GM19438 (cell line): ENCODE measurements at regions not wholly inside any gene's neighbourhood (a gene's known extent, or its start where the extent isn't known, plus 50 kb on each side); places are given as distances from the start of the nearest gene placed in this dataset.

Source experiments
- ATAC-seq: cut with Tn5 transposase; IDR thresholded peaks from one replicate; pipeline ENCODE4 v1.9.1; 2021; ENCODE audit warnings: low read depth; ENCODE audit not compliant: unreplicated experiment

DNA sequence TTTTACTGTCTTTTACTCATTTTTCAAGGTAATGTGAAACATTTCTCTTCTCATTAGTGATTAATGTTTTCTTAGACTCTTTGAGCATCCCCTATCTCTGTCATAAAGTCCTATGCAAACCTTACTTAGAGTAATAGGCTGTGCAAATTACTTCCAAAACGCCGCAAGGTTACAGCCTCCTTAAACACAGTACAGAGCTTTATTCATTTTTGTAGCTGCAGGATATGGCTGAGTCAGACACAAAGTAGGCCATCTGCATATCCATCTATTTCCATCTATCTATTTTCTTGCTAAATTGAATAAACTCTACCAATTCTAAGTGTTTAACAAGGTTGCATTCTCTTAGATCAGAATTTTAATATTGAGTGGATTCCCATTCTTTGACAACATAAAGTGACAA, 335.6 kb upstream of the SLC16A7 start:
- no peak for ATAC-seq

DNA sequence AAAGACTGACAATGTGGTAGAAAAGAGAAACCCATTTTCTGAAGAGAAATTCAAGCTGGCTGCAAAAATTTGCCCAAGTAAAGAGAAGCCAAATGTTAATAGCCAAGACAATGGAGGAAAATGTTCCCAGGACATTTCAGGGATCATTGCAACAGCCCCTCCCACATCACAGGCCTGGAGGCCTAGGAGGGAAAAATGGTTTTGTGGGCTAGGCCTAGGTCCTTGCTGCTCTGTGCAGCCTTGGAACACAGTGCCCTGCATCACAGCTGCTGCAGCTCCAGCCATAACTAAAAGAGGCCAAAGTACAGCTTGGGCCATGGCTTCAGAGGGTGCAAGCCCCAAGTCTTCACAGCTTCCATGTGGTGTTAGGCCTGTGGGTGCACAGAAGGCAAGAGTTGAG, 332.4 kb upstream of the LRIG3 start:
- no peak for ATAC-seq

DNA sequence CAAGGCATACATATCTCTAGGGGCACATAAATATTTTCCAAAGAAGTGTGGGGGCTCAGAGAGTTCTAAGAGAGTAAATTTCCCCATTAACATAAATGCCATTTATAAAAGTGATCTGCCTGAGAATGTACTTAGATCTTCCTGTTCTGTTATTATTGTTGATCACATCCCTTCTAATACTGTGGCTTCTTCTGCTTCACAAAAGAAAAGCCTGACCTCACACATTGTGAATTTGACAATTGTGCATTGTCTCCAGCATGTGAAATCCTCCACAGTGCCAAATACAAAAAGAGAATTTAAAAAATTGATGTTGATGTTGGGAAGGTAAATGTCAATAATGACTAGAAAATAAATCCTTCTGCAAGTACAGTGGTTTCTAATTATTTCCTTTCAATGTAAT, 330.5 kb upstream of the LRIG3 start:
- no peak for ATAC-seq

DNA sequence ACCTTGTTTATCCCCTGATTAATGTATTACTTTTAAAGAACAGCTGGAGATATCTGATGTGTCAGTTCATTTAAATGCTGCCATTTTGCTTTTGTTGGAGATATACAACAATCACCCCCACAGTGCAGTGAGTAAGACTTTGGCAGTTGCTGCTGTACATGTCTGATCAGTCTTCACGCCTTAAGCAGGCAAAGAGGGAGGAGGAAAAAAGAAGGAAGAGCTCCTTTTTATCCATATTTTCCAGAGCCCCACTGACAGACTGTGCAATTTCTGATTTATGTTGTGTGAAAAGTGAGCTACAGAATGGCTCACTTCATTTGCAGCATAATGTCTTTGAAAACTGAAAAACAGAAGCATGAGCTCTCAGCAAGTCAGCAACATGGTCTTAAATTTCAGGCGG, 319.7 kb upstream of the LRIG3 start:
- no peak for ATAC-seq

DNA sequence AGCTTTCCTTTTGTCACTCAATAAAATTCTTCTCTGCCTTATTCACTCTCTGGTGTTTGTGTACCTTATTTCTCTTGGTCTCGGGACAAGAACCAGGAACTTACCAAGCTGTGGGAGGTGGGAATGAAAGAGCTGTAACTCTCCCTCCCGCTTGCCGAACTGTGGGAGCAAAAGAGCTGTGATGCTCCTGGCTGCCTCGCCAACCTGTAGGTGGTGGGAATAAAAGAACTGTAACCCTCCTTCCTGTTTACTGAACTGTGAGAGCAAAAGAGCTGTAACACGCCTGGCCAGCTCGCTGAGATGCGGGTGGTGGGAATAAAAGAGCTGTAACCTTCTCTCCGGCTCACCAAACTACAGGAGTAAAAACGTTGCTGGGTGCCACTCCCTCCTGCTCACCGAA, 314.1 kb upstream of the LRIG3 start:
- no peak for ATAC-seq

DNA sequence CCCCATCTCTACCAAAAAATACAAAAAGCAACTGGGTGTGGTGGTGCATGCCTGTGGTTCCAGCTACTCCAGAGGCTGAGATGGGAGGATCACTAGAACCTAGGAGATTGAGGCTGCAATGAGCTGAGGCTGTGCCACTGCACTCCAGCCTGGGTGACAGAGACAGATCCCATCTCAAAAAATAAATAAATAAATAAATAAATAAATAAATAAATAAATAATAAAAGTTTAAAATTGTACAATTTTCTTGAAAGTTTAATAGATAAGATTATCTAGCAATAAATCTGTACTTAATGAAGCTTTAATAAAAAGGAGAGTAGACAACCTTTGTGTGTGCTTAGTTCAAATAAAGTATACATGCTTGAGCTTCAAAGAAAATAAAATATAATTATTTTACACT, 310.0 kb upstream of the LRIG3 start:
- no peak for ATAC-seq

DNA sequence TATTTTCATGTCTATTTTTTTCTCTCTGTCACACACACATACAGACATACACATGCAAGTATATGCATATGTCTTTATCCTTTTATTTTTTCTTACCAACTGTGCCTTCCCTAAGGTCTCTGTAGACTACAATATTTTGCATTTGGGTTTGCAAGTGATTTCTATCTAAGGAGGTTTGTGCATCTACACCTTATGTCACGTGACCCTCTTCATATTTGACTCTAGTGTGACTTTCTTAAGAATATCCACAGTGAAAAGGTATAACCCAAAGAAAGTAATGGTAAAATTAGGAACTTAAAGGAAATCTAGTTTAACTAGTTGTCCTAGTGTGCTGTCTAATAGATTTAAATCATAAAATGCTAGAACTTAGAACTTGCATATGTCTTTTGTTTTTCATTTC, 298.8 kb upstream of the LRIG3 start:
- no peak for ATAC-seq

DNA sequence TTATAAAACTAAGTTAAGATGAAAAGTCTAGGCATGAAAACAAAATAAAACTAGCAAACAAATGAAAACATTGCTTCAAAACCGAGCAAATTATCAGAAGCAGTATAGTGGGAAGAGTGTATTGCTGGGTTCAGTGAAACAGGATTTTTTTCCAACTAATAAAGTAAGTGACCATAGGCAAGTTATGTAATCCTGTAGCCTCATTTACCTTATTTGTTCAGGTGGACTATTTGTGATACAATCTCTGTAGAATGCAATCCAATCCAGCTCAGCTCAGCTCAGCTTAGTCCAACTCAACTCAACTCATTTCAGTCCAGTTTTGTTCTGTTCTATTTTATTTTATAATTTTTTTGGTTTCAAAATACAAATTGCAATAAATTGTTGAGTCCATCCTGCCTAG, 276.7 kb upstream of the LRIG3 start:
- no peak for ATAC-seq

DNA sequence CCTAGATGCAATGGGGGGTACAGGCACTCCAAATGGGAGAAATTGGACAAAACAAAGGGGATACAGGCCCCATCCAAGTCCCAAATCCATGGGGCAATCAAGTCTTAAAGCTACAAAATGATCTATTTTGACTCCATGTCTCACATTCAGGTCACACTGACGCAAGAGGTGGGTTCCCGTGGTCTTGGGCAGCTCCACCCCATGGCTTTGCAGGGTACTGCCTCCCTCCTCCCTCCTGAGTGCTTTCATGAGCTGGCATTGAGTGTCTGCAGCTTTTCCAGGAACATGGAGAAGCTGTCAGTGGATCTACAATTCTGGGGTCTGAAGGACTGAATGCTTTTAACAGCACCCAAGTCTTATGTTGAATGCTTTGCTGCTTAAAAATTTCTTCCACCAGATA, 274.5 kb upstream of the LRIG3 start:
- ATAC-seq = no peak

DNA sequence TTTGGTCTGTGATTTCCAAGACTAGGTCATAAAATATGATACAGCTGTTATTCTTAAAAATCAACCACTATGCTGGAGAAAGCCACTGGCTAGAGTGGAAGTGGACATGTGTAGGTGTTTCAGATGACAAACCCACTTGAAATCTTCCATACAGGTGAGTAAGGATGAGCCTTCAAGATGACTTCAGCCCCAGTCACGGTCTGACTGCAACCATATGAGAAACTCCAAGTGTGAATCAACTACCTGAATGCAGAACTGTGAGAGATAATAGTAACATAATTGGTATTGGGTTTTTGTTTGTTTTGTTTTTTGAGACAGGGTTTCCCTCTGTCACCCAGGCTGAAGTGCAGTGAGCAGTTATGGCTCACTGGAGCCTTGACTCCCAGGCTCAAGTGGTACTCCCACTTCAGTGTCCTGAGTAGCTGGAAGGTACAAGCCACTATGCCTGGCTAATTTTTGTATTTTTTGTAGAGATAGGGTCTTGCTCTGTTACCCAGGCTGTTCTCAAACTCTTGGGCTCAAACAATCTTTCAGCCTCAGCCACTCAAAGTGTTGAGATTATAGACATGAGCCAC, 273.3 kb upstream of the LRIG3 start:
- no peak for ATAC-seq

DNA sequence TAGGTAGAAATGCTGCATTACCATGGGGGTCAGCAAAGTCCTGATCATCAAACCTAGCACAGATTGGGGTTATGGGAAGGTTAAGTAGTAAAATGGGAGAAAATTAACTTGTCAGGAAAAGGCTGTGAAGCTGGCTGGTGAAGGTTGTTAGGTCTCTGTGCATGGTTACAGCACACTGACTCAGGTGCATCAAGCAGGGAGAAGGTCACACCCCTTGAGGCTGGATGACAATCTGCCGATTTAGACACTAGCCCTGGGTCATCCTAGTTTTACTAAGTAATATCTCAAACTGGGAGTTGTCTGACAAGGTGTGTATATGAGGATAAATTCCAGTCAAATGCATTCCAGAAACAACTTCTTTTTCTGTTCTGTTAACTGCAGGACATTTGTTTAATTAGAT, 271.1 kb upstream of the LRIG3 start:
- no peak for ATAC-seq

DNA sequence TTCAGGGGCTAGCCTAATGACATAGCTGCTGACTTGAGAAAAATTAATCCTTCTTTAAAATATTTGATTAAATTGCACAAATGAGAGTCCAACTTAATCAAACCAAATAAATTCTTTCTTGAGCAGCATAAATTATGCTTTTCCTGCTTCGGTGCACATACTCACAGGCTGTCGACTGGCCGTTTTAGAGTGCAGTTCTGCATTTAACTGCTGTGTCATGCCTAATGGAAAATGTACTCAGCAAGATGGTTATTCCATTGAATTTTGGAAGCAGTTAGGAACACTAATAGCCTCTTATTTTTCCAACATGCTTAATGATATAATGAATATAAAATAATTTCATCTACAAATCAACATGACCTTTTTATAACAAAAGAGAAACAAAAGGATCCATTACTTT, 266.1 kb upstream of the LRIG3 start:
- ATAC-seq = no peak

DNA sequence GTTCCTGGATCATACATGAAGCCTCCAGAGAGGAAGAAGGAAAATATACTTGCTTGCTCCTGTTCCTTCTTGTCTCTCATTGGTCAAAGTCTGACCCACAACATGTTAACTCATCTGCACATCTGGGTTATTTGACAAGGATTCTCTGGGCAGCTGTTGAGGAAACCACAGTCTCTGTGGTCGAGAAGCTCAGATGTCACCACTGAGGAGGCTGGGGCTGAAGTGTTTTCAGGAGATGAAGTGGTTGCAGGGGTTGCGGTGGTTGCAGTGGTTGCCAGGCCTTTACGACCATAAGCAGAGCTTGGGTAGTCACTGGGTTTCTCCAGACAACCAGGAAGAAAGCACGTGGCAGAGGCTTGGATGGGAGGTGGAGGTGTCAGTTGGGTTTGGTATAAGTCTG, 265.0 kb upstream of the LRIG3 start:
- no peak for ATAC-seq

DNA sequence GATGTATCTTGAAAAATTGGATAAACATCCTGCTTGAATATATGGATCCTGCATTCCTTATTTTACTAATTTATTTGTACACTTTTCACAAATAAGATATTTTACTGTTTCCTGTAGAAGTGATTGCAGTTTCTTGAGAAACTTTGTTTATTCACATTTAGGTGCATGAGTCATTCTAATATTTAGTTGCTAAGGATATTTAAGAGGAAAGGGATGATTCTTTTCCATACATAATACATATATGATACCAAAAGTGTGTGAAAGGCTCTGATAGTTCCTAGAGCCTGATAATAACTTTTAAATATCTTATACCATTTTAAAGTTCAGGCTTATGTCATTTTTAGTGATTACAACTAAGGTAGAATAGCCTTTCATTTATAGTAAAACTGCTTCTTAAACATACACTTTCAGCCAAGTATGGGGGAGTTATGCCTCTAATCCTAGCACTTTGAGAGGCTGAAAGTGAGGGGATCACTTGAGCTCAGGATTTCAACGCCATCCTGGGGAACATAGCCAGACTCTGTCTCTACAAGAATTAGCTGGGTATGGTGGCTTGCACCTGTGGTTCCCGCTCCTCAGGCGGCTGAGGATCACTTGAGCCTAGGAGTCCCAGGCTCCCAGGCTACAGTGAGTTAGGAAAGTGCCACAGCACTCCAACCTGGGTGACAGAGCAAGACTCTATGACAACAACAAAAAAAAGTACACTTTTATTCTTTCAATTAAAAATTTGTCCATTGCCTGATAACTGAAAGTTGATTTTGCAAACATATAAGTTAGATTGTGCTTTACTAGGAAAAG, 262.6 kb upstream of the LRIG3 start:
- ATAC-seq = no peak

DNA sequence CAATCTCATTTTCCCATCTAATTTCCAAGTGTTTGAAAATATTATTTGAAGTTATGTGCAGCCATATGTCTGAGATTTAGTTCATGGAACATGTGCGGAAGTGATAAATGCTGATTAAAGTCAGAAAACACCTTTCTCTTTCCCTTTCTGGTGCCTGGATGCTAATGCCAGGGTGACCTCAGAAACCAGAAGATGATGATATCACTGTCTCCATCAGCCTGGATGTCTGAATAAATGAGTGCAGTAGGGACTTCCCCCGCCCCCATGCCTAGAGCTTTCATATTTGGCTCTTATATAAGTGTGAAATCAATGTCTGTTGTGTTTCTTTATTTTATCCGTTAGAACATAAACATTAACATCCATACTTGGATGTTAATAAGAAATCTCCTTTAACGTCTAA, 261.9 kb upstream of the LRIG3 start:
- ATAC-seq = no peak

DNA sequence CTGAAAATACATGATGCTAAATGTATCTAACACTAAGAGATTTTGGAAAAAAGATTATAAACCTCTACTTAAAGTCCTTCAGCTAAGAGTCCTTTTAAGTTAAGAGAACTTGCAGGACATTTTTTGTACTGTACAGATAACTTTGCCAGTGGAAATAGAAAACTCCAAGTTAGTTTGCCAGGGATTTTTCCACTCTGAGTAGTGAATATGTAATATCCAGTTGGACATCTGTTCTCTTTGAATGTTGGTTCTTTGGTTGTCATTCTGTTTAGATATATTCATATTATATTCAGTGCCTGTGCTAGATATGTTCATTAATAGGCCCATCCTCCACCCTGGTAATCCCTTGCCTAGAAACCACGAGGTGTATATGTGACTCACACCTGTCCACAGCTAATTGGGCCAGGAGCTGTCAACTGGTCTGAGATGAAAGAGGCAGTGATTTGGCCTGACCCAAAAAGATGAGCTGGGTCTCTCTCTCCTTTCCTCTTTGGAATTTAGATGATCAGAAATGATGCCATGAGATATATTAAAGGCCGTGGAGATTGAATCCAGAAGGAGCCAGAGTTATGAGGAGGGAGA, 261.0 kb upstream of the LRIG3 start:
- ATAC-seq = no peak

DNA sequence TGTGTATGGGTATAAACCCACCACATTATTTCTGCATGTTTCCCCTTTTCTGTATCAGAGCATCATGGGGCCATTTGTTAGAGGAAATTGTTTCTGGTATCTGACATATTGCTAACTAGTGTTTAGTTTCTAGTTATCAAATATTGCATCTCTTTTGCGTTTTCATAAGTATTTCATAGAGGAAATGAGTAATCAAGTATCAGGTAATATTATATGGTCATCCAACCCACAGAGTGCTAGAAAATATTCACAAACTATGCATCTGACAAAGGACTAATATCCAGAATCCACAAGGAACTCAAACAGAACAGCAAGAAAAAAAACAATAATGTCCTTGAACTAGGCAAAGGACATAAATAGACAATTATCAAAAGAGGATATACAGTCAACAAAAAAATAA, 258.9 kb upstream of the LRIG3 start:
- ATAC-seq = no peak

DNA sequence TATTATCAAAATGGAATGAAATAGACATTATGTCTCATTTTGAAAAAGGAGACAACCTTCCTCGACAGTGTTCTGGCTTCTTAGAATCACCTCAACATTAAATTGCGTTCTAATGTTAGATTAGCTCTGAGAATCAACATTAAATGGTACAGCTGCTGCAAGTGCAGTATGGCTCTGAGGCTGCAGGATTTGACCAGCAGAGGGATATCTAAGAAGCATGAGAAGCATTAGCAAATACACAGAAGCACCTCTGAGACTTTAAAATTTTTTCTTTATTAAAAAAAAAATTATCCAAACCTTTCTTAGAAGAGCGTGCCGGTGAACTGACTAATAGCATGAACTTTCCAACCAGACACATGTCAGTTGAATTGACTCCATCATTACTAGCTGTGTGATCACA, 253.4 kb upstream of the LRIG3 start:
- no peak for ATAC-seq

DNA sequence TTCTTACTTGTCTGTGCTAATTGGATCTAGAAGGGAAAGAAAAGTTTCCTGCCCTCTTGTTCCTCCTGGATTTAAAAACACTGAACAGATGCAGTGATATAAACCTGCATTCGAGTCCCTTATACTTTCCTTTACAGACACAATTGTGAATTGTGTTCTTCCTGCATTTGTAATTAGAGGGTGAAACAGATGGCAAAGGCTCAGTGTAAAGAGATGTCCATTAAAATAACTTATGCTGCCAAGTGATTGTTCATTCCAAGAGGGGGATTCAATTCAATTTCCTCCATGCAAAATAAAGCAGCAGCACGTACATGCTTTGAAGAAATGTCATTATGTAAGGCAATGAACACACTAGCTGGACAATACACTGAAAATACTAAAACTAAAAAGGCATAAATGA, 248.3 kb upstream of the LRIG3 start:
- no peak for ATAC-seq

DNA sequence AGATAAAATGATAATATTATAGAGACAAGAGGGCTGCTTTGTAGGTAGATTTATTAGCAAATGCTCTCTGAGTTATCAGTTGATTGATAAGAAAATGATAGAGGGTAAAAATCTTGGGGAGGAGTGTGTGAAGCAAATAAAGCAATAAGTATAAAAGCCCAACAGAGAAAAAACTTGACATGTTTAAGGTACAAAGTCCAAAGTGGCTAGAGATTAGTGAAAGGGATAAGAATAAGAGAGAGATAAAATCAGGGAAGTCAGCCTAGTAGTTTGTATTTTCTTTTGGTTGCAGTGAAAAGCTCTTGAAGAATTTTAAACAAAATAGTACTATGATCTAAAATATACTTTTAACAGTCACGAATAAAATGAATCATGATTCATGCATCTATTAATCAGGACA, 246.2 kb upstream of the LRIG3 start:
- ATAC-seq = no peak

DNA sequence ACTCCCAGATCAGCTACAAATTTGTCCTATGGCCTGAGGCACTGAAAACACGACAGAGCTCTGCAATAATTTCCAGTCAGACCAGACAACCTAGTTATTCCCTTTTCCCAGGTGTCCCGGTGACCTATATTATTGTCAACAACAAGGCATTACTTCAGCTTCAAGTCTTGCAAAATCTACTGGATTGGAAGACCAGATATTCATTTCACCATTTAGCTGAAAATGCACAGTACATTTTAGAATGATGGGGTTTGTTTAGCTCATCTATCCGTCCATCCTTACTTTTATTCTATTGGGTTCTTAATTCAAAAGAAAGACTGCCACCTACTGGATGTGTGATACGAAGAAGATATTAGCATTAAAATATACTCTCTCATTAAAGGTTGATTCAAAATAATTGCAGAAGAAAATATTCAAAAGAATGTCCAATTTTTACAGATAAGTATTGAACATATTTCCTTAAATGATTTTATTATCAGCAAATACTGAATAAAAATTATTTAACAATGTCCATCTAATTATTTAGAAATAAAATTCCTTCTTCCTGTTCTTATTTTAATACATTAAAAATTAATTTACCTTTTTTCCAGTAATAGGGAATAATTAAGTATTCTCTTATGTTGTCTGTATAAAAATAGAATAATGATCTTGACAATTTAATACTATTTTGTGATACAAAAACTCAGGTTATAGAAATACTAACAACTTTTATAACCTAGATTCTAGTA, 244.9 kb upstream of the LRIG3 start:
- ATAC-seq = no peak

DNA sequence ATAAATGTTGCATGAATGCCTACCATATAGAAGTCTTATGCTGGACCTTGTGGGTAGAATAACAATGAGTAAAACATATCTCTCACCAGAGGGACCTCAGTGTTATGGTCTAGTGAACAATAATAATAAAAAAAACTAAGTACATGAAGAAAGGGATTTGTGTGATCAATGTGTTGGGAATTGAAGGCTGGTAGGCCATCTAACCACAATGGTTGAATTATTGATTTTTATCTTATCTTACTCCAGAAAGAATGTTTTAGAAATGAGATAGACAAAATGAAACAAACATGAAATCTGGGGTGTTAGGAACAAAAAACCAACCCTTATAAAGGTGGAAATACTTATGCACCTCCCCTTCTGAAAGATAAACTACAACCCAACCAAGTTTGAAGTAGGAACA, 243.9 kb upstream of the LRIG3 start:
- no peak for ATAC-seq
